Endothelial cell of umbilical vein (primary cell): ENCODE measurements at regions not wholly inside any gene's neighbourhood (a gene's known extent, or its start where the extent isn't known, plus 50 kb on each side); places are given as distances from the start of the nearest gene placed in this dataset.

Experiments used
- MYC ChIP-seq: IDR thresholded peaks from one replicate; pipeline ENCODE4 v1.6.1; 2011; ENCODE audit warnings: mild to moderate bottlenecking, low read depth, low read length
- POLR2AphosphoS5 ChIP-seq: IDR thresholded peaks from 2 replicates; pipeline ENCODE4 v1.6.1; 2012; ENCODE audit warnings: low read depth, mild to moderate bottlenecking, control low read depth, low read length, moderate library complexity; ENCODE audit not compliant: insufficient read depth
- TF ChIP-seq, protein P1 (sequence below): IDR thresholded peaks from 2 replicates; pipeline ENCODE4 v1.6.1; 2011; ENCODE audit not compliant: insufficient read depth, insufficient read length

GRCh38 chr18:60722742-60723141 is 350.2 kb upstream of the MC4R start:
- no peak for TF ChIP-seq POLR2AphosphoS5
- TF ChIP-seq, protein P1, sequence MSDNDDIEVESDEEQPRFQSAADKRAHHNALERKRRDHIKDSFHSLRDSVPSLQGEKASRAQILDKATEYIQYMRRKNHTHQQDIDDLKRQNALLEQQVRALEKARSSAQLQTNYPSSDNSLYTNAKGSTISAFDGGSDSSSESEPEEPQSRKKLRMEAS = no peak
- TF ChIP-seq MYC = no peak
